B cell (primary cell): ENCODE measurements at regions not wholly inside any gene's neighbourhood (a gene's known extent, or its start where the extent isn't known, plus 50 kb on each side); places are given as distances from the start of the nearest gene placed in this dataset.

ENCODE experiments used
- EZH2 ChIP-seq: IDR thresholded peaks from 2 replicates; pipeline ENCODE4 v1.6.1; 2012; ENCODE audit warnings: borderline replicate concordance, low read depth, mild to moderate bottlenecking, moderate library complexity, low read length; ENCODE audit not compliant: insufficient read depth, poor library complexity, severe bottlenecking
- TF ChIP-seq, protein P1 (sequence below): fragments of 200-600 bp; IDR thresholded peaks from one replicate; pipeline ENCODE4 v1.8.0; 2022; ENCODE audit warnings: antibody characterized with exemption, mild to moderate bottlenecking

DNA sequence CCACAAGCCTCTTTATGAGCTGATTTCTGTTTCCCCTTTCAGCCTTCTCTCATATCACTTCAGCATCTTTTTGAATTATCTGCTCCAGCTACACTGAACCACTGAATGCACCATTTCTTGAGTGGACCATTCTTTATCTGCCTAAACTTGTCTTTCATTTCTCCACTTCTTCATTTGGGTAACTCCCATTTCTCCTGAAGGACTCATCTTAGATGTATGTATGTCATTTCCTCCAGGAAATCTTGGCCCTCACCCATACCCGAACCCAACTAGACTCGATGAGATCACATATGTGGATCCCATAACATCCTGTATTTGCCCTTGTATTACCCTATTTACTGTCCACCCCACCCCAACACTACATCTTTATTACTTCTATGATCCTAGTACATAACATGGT, 249.8 kb downstream of the KIF4B start:
- TF ChIP-seq EZH2, result no peak
- TF ChIP-seq, protein P1, sequence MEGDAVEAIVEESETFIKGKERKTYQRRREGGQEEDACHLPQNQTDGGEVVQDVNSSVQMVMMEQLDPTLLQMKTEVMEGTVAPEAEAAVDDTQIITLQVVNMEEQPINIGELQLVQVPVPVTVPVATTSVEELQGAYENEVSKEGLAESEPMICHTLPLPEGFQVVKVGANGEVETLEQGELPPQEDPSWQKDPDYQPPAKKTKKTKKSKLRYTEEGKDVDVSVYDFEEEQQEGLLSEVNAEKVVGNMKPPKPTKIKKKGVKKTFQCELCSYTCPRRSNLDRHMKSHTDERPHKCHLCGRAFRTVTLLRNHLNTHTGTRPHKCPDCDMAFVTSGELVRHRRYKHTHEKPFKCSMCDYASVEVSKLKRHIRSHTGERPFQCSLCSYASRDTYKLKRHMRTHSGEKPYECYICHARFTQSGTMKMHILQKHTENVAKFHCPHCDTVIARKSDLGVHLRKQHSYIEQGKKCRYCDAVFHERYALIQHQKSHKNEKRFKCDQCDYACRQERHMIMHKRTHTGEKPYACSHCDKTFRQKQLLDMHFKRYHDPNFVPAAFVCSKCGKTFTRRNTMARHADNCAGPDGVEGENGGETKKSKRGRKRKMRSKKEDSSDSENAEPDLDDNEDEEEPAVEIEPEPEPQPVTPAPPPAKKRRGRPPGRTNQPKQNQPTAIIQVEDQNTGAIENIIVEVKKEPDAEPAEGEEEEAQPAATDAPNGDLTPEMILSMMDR, result no peak
